Smooth muscle cell (in vitro differentiated cells): ENCODE measurements at regions not wholly inside any gene's neighbourhood (a gene's known extent, or its start where the extent isn't known, plus 50 kb on each side); places are given as distances from the start of the nearest gene placed in this dataset.

Source experiments
- DNase-seq: peaks from one replicate; lab custom pipeline; 2025; ENCODE audit not compliant: unreplicated experiment; lab: John Stamatoyannopoulos, UW
- H2AFZ ChIP-seq: fragments of 200-600 bp; sonication (generic); 2 replicates; pipeline ENCODE4 v1.6.0; 2016; ENCODE audit warnings: antibody characterized with exemption, low read depth, mild to moderate bottlenecking
- H3F3A ChIP-seq: fragments of 200-600 bp; sonication (generic); 2 replicates; pipeline ENCODE4 v1.6.0; 2017; ENCODE audit warnings: antibody characterized with exemption, low read depth
- H3K27ac ChIP-seq: fragments of 200-600 bp; sonication (generic); 2 replicates; pipeline ENCODE4 v1.5.1; 2016; ENCODE audit warnings: low read depth, mild to moderate bottlenecking
- H3K27me3 ChIP-seq: fragments of 200-600 bp; sonication (generic); 2 replicates; pipeline ENCODE4 v1.6.1; 2016; ENCODE audit warnings: low read depth, mild to moderate bottlenecking
- H3K36me3 ChIP-seq: fragments of 200-600 bp; sonication (generic); 2 replicates; pipeline ENCODE4 v1.5.1; 2016; ENCODE audit warnings: low read depth
- H3K4me1 ChIP-seq: fragments of 200-600 bp; sonication (generic); 2 replicates; pipeline ENCODE4 v1.5.1; 2016; ENCODE audit warnings: low read depth
- H3K4me2 ChIP-seq: fragments of 200-600 bp; sonication (generic); 2 replicates; pipeline ENCODE4 v1.6.0; 2016; ENCODE audit warnings: mild to moderate bottlenecking
- H3K4me3 ChIP-seq: fragments of 200-600 bp; sonication (generic); 2 replicates; pipeline ENCODE4 v1.5.1; 2016; ENCODE audit warnings: mild to moderate bottlenecking
- H3K79me2 ChIP-seq: fragments of 200-600 bp; sonication (generic); 2 replicates; pipeline ENCODE4 v1.6.0; 2016; ENCODE audit warnings: low read depth, mild to moderate bottlenecking
- H3K9ac ChIP-seq: fragments of 200-600 bp; sonication (generic); 2 replicates; pipeline ENCODE4 v1.6.0; 2016; ENCODE audit warnings: low read depth
- H3K9me3 ChIP-seq: fragments of 200-600 bp; sonication (generic); replicated peaks from 2 replicates; pipeline ENCODE4 v1.5.1; 2016; ENCODE audit warnings: low read depth
- H4K20me1 ChIP-seq: fragments of 200-600 bp; sonication (generic); 2 replicates; pipeline ENCODE4 v1.6.0; 2016; ENCODE audit warnings: low read depth
- CTCF ChIP-seq: fragments of 200-600 bp; sonication (generic); IDR thresholded peaks from 2 replicates; pipeline ENCODE4 v1.5.1; 2017; ENCODE audit warnings: borderline replicate concordance, mild to moderate bottlenecking, antibody characterized with exemption; ENCODE audit not compliant: insufficient read depth, poor library complexity, severe bottlenecking
- WGBS: methylation state at CpG from one replicate; pipeline ENCODE4 v1.1.7; 2016; ENCODE audit warnings: low lambda C conversion rate; 5-methylcytosine and 5-hydroxymethylcytosine counted together

- WGBS: 97% methylated on average over 5 of the region's 5 CpGs
These were observed 404.3 kb upstream of the KLF6 start for GRCh38 chr10:4189281-4189680.

DNA sequence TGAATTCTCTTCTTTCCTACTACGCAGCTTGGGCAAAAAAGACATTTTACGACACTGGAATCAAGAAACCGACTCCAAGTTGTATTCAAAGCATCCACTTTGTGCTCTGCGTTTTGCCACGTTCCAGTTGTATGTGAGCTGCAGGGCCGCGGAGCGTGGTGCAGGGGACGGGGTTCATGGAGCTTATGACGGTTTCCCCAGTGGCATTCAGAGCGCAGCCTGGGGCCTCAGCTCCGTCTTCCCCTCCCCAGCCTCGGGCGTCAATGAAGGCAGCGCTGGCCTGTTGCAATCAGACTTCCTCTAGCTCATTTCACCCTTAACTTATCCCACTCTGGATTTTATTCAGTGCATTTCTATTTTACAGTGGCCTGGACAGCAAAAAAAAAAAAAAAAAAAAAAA lies 403.4 kb upstream of the KLF6 start:
- Histone ChIP-seq H4K20me1 (no peaks in the 10 kb centered on the region), H3K4me3 (no peak overlapping the region), H2AFZ (no peak overlapping the region), H3K27ac (no peak overlapping the region), H3K79me2 (no peaks in the 10 kb centered on the region), H3K36me3 (no peaks in the 10 kb centered on the region), H3K9ac (no peak overlapping the region), H3K9me3 (no peaks in the 10 kb centered on the region), H3K27me3 (no peaks in the 10 kb centered on the region), H3K4me2 (no peak overlapping the region), H3F3A (no peaks in the 10 kb centered on the region), H3K4me1 (no peaks in the 10 kb centered on the region)
- DNase-seq: no peak
- 97% methylated on average over 15 of the region's 15 CpGs for WGBS
- TF ChIP-seq CTCF: no peak

More at GRCh38 chr10:4189281-4189680, 404.3 kb upstream of the KLF6 start:
- Histone ChIP-seq H3K9ac (no peak overlapping the region), H3F3A (no peaks in the 10 kb centered on the region), H4K20me1 (no peaks in the 10 kb centered on the region), H3K9me3 (no peaks in the 10 kb centered on the region), H2AFZ (no peak overlapping the region), H3K4me3 (no peak overlapping the region), H3K4me1 (no peaks in the 10 kb centered on the region), H3K27ac (no peak overlapping the region), H3K79me2 (no peaks in the 10 kb centered on the region), H3K36me3 (no peaks in the 10 kb centered on the region), H3K4me2 (no peak overlapping the region), H3K27me3 (no peaks in the 10 kb centered on the region)
- no peak for TF ChIP-seq CTCF
- DNase-seq: no peak

GRCh38 chr10:4186849-4187540 lies 402.0 kb upstream of the KLF6 start:
- no peak overlapping the region for H3K4me3 ChIP-seq
- no peak overlapping the region for H3K27ac ChIP-seq
- no peak overlapping the region for H2AFZ ChIP-seq
- H3K79me2 ChIP-seq: no peaks in the 10 kb centered on the region
- no peak for DNase-seq
- H3K27me3 ChIP-seq: no peaks in the 10 kb centered on the region
- no peaks in the 10 kb centered on the region for H3K9me3 ChIP-seq
- no peak overlapping the region for H3K4me2 ChIP-seq
- no peaks in the 10 kb centered on the region for H3K36me3 ChIP-seq
- H4K20me1 ChIP-seq: no peaks in the 10 kb centered on the region
- WGBS: 94% methylated on average over 12 of the region's 12 CpGs
- no peak for TF ChIP-seq CTCF
- no peaks in the 10 kb centered on the region for H3F3A ChIP-seq
- H3K4me1 ChIP-seq: no peaks in the 10 kb centered on the region
- no peak overlapping the region for H3K9ac ChIP-seq

DNA sequence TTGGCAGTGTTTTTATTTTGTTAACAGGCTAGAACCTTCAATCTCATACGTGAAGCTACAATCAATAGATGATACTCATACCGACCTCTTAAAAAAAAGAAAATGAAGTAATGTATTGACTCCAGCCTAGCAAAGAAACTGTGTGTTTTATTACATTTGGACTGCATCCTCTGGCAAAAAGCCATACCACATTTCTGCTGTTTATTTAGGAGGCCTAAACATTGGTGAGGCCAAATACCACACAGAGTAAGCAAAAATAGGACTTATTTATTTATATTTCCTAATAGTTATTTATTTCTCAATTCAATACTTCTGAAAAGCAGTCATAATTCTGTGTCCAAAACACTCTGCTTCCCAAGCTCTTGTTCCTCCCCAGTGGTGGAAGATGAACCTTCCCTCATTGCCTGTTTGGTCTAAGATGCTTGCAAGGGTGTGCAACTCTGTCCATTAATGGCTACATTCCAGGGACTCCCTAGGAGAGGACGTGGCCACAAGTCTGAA lies 398.8 kb upstream of the KLF6 start:
- DNase-seq: no peak
- Histone ChIP-seq H3K9ac (no peak overlapping the region), H4K20me1 (no peaks in the 10 kb centered on the region), H3F3A (no peaks in the 10 kb centered on the region), H3K4me1 (no peaks in the 10 kb centered on the region), H2AFZ (peak overlapping the region; percentile 27), H3K4me3 (no peak overlapping the region), H3K4me2 (peak overlapping the region; percentile 39), H3K36me3 (no peaks in the 10 kb centered on the region), H3K27ac (no peak overlapping the region), H3K9me3 (no peaks in the 10 kb centered on the region), H3K79me2 (no peaks in the 10 kb centered on the region), H3K27me3 (no peaks in the 10 kb centered on the region)
- WGBS: 70% methylated on average over 3 of the region's 3 CpGs
- TF ChIP-seq CTCF: no peak
